H1 (cell line): ENCODE measurements at regions not wholly inside any gene's neighbourhood (a gene's known extent, or its start where the extent isn't known, plus 50 kb on each side); places are given as distances from the start of the nearest gene placed in this dataset.

ENCODE experiments used
- CTCF ChIA-PET: fragments of 300-600 bp; sonication (Branson Sonifier 250); formaldehyde crosslinking; loops from one replicate; lab custom pipeline; 2021; ENCODE audit not compliant: partially characterized antibody; lab: Charles Lee
- POLR2A ChIA-PET: fragments of 300-600 bp; sonication (Branson Sonifier 250); formaldehyde crosslinking; loops from one replicate; lab custom pipeline; 2021; ENCODE audit warnings: inconsistent platforms; ENCODE audit not compliant: partially characterized antibody; lab: Charles Lee
- DNase-seq, 2 experiments: peaks; one replicate each; pipeline versions ENCODE4 v3.0.0 to v3.0.0-alpha.2; 2010 to 2022; ENCODE audit warnings: low spot score in 2 of 2, low read depth in 1 of 2, mixed read lengths in 1 of 2
- FAIRE-seq: peaks from 2 replicates; lab custom pipeline; 2011; peaks lifted over from hg19 to GRCh38; lab: Jason Lieb, UNC
- H2AFZ ChIP-seq: 2 replicates; pipeline ENCODE4 v1.8.1; 2012; ENCODE audit warnings: low read length, inconsistent platforms
- H2AK5ac ChIP-seq: 2 replicates; pipeline ENCODE4 v1.6.1; 2013; ENCODE audit warnings: low read depth, low read length
- H2BK120ac ChIP-seq: replicated peaks from 2 replicates; pipeline ENCODE3; 2013; ENCODE audit warnings: low read depth, low read length, inconsistent platforms
- H2BK12ac ChIP-seq: 2 replicates; pipeline ENCODE4 v1.6.1; 2013; ENCODE audit warnings: low read depth, low read length
- H2BK15ac ChIP-seq: 2 replicates; pipeline ENCODE4 v1.6.1; 2013; ENCODE audit warnings: low read length
- H2BK20ac ChIP-seq: 2 replicates; pipeline ENCODE4 v1.6.1; 2013; ENCODE audit warnings: low read length
- H2BK5ac ChIP-seq: 2 replicates; pipeline ENCODE4 v1.6.1; 2013; ENCODE audit warnings: low read depth, low read length
- H3K14ac ChIP-seq: 2 replicates; pipeline ENCODE4 v1.6.1; 2013; ENCODE audit warnings: inconsistent platforms; ENCODE audit not compliant: insufficient read length
- H3K18ac ChIP-seq: 2 replicates; pipeline ENCODE4 v1.6.1; 2013; ENCODE audit warnings: low read length; ENCODE audit errors: extremely low read depth
- H3K23ac ChIP-seq: 2 replicates; pipeline ENCODE4 v1.6.1; 2013; ENCODE audit warnings: inconsistent platforms; ENCODE audit not compliant: insufficient read length
- H3K23me2 ChIP-seq: 2 replicates; pipeline ENCODE4 v1.6.1; 2013; ENCODE audit warnings: low read depth, low read length
- H3K27ac ChIP-seq: 2 replicates; pipeline ENCODE4 v1.6.1; 2011; ENCODE audit warnings: low read depth, low read length, inconsistent platforms
- H3K27me3 ChIP-seq, 4 experiments: replicated peaks in 1 of 4; 1 replicate in 1 of 4; 2 replicates in 3 of 4; pipeline versions ENCODE4 v1.6.1 to v1.8.1; 2011 to 2013; ENCODE audit warnings: low read length in 3 of 4, mild to moderate bottlenecking in 3 of 4, inconsistent platforms in 2 of 4, mixed read lengths in 2 of 4, moderate library complexity in 1 of 4; ENCODE audit not compliant: control insufficient read depth in 3 of 4, insufficient read depth in 3 of 4; ENCODE audit errors: extremely low read depth in 1 of 4
- H3K36me3 ChIP-seq, 4 experiments: 2 replicates each; pipeline versions ENCODE4 v1.6.1 to v1.8.1; 2011 to 2013; ENCODE audit warnings: mild to moderate bottlenecking in 4 of 4, low read length in 3 of 4, moderate library complexity in 2 of 4, control low read depth in 1 of 4, inconsistent platforms in 1 of 4; ENCODE audit not compliant: insufficient read depth in 4 of 4, control insufficient read depth in 2 of 4
- H3K4ac ChIP-seq: replicated peaks from 2 replicates; pipeline ENCODE3; 2013; ENCODE audit warnings: low read length, low read depth, mixed read lengths, inconsistent platforms; ENCODE audit not compliant: insufficient read length
- H3K4me1 ChIP-seq, 4 experiments: replicated peaks in 1 of 4; 1 replicate in 1 of 4; 2 replicates in 3 of 4; pipeline versions ENCODE4 v1.6.1 to v1.8.1; 2011 to 2013; ENCODE audit warnings: low read length in 3 of 4, inconsistent platforms in 2 of 4, mixed read lengths in 1 of 4; ENCODE audit not compliant: insufficient read depth in 4 of 4, control insufficient read depth in 3 of 4
- H3K4me2 ChIP-seq, 2 experiments: 2 replicates each; pipeline versions ENCODE4 v1.6.1 to v1.8.1; 2011 to 2013; ENCODE audit warnings: low read depth in 2 of 2, low read length in 2 of 2, control low read depth in 1 of 2, inconsistent platforms in 1 of 2, mild to moderate bottlenecking in 1 of 2; ENCODE audit not compliant: insufficient read depth in 1 of 2
- H3K4me3 ChIP-seq, 4 experiments: fragments of 200-600, 300-600 bp in 1 of 4; sonication (generic), shearing (Covaris generic), sonication (Bioruptor Twin) in 1 of 4; 2 replicates each; pipeline versions ENCODE4 v1.5.1 to v1.8.1; 2011 to 2016; ENCODE audit warnings: low read length in 4 of 4, low read depth in 3 of 4, control low read depth in 2 of 4, inconsistent platforms in 2 of 4, mild to moderate bottlenecking in 2 of 4, mixed read lengths in 1 of 4, moderate library complexity in 1 of 4; ENCODE audit not compliant: insufficient read depth in 2 of 4; ENCODE audit errors: extremely low read depth in 1 of 4
- H3K56ac ChIP-seq: replicated peaks from 2 replicates; pipeline ENCODE3; 2013; ENCODE audit warnings: low read depth, mild to moderate bottlenecking, mixed read lengths, low read length, inconsistent platforms; ENCODE audit not compliant: insufficient read length
- H3K79me1 ChIP-seq: 2 replicates; pipeline ENCODE4 v1.6.1; 2013; ENCODE audit warnings: low read depth, low read length, control low read depth
- H3K79me2 ChIP-seq, 2 experiments: 2 replicates each; pipeline versions ENCODE4 v1.6.1 to v1.8.1; 2012 to 2013; ENCODE audit warnings: low read length in 2 of 2, mild to moderate bottlenecking in 2 of 2, inconsistent platforms in 1 of 2; ENCODE audit not compliant: insufficient read depth in 2 of 2, control insufficient read depth in 1 of 2
- H3K9ac ChIP-seq, 4 experiments: replicated peaks in 1 of 4; 1 replicate in 1 of 4; 2 replicates in 3 of 4; pipeline versions ENCODE4 v1.6.1 to v1.8.1; 2011 to 2013; ENCODE audit warnings: low read depth in 3 of 4, low read length in 3 of 4, control low read depth in 2 of 4, mild to moderate bottlenecking in 2 of 4, moderate library complexity in 2 of 4, inconsistent platforms in 1 of 4; ENCODE audit errors: extremely low read depth in 1 of 4
- H3K9me3 ChIP-seq, 2 experiments: 2 replicates each; pipeline versions ENCODE4 v1.6.1 to v1.8.1; 2012 to 2013; ENCODE audit warnings: mild to moderate bottlenecking in 2 of 2, moderate library complexity in 2 of 2, control low read depth in 1 of 2, inconsistent platforms in 1 of 2, low read depth in 1 of 2, low read length in 1 of 2, mixed read lengths in 1 of 2; ENCODE audit not compliant: insufficient read depth in 2 of 2
- H4K20me1 ChIP-seq, 2 experiments: replicated peaks in 1 of 2; 2 replicates each; pipeline versions ENCODE3 to v1.8.1; 2011 to 2013; ENCODE audit warnings: inconsistent platforms in 2 of 2, low read length in 2 of 2, mild to moderate bottlenecking in 1 of 2; ENCODE audit not compliant: insufficient read depth in 2 of 2, control insufficient read depth in 1 of 2
- H4K5ac ChIP-seq: 2 replicates; pipeline ENCODE4 v1.6.1; 2013; ENCODE audit warnings: low read length, low read depth, mixed read lengths, inconsistent platforms; ENCODE audit not compliant: insufficient read length
- H4K8ac ChIP-seq: 2 replicates; pipeline ENCODE4 v1.8.0; 2013; ENCODE audit warnings: mild to moderate bottlenecking, moderate library complexity, low read length, inconsistent platforms; ENCODE audit not compliant: insufficient read depth; ENCODE audit errors: extremely low read depth
- H4K91ac ChIP-seq: replicated peaks from 2 replicates; pipeline ENCODE3; 2013; ENCODE audit warnings: low read length, mixed read lengths, inconsistent platforms; ENCODE audit not compliant: insufficient read length
- ASH2L ChIP-seq: fragments of 200-600, 300-600 bp; sonication (generic); IDR thresholded peaks from one replicate; pipeline ENCODE4 v1.7.1; 2017; ENCODE audit warnings: low read length
- CEBPB ChIP-seq: IDR thresholded peaks from 2 replicates; pipeline ENCODE4 v1.6.1; 2012; ENCODE audit warnings: low read depth, low read length
- CTCF ChIP-seq, 3 experiments: IDR thresholded peaks; 1 replicate in 2 of 3; 2 replicates in 1 of 3; pipeline versions ENCODE4 v1.5.1 to v1.6.1; 2011; ENCODE audit warnings: low read length in 3 of 3, mild to moderate bottlenecking in 3 of 3, inconsistent platforms in 2 of 3, low read depth in 1 of 3, moderate library complexity in 1 of 3; ENCODE audit not compliant: insufficient read depth in 1 of 3; ENCODE audit errors: control extremely low read depth in 1 of 3
- EP300 ChIP-seq, 2 experiments: IDR thresholded peaks; 1 replicate in 1 of 2; 2 replicates in 1 of 2; pipeline ENCODE4 v1.6.1; 2011 to 2012; ENCODE audit warnings: low read depth in 2 of 2, low read length in 2 of 2, mild to moderate bottlenecking in 2 of 2, borderline replicate concordance in 1 of 2, inconsistent platforms in 1 of 2, moderate library complexity in 1 of 2
- EZH2 ChIP-seq: fragments of 200-600 bp; sonication (generic); IDR thresholded peaks from 2 replicates; pipeline ENCODE4 v1.7.1; 2012; ENCODE audit warnings: low read depth, mild to moderate bottlenecking, moderate library complexity, low read length, inconsistent platforms; ENCODE audit not compliant: severe bottlenecking
- GABPA ChIP-seq: IDR thresholded peaks from 2 replicates; pipeline ENCODE4 v1.6.1; 2011; ENCODE audit warnings: mild to moderate bottlenecking, low read length, moderate library complexity, borderline replicate concordance; ENCODE audit not compliant: insufficient read depth
- KDM4A ChIP-seq: IDR thresholded peaks from one replicate; pipeline ENCODE4 v1.7.1; 2012; ENCODE audit warnings: low read depth, mild to moderate bottlenecking, moderate library complexity, low read length, inconsistent platforms; ENCODE audit not compliant: severe bottlenecking
- RXRA ChIP-seq: IDR thresholded peaks from 2 replicates; pipeline ENCODE4 v1.6.1; 2011; ENCODE audit warnings: low read depth, mild to moderate bottlenecking, low read length, moderate library complexity; ENCODE audit not compliant: insufficient read depth
- SUZ12 ChIP-seq: fragments of 200-600 bp; sonication (generic); IDR thresholded peaks from 2 replicates; pipeline ENCODE4 v1.6.1; 2012; ENCODE audit warnings: mild to moderate bottlenecking, inconsistent platforms, low read length, moderate library complexity, mixed read lengths
- USF2 ChIP-seq: IDR thresholded peaks from 2 replicates; pipeline ENCODE4 v1.6.1; 2011; ENCODE audit warnings: low read length, improper control_type of control experiment
- WGBS, 2 experiments: shearing (Covaris generic) in 1 of 2; methylation state at CpG; one replicate each; pipeline versions ENCODE4 v1.1.6 to v1.1.7; 2013 to 2015; ENCODE audit warnings: low lambda C conversion rate in 2 of 2, mixed read lengths in 2 of 2, inconsistent platforms in 1 of 2, low coverage in 1 of 2, missing lambda C conversion rate in 1 of 2; ENCODE audit not compliant: insufficient replicate concordance in 2 of 2, insufficient coverage in 1 of 2, insufficient read length in 1 of 2; ENCODE audit errors: extremely low coverage in 1 of 2, missing lambda C conversion rate in 1 of 2; 5-methylcytosine and 5-hydroxymethylcytosine counted together

- Histone ChIP-seq H4K5ac (no peak overlapping the region), H2BK20ac (no peak overlapping the region), H4K20me1 (no peaks in the 10 kb centered on the region), H4K8ac (no peak overlapping the region), H3K27ac (no peak overlapping the region), H3K23me2 (no peaks in the 10 kb centered on the region; the same call in 1 of the 2 replicates), H4K91ac (no peak overlapping the region), H3K79me2 (no peaks in the 10 kb centered on the region), H2BK120ac (no peak overlapping the region), H3K79me1 (no peaks in the 10 kb centered on the region), H3K18ac (no peak overlapping the region), H2AFZ (no peak overlapping the region), H3K4me1 (no peaks in the 10 kb centered on the region), H3K9ac (no peak overlapping the region), H3K4me3 (no peak overlapping the region), H3K4ac (no peak overlapping the region), H2BK5ac (no peak overlapping the region), H3K23ac (no peak overlapping the region), H3K4me2 (no peak overlapping the region), H3K9me3 (no peaks in the 10 kb centered on the region), H3K27me3 (no peaks in the 10 kb centered on the region), H3K36me3 (no peaks in the 10 kb centered on the region), H2BK12ac (no peak overlapping the region), H3K56ac (no peak overlapping the region), H2BK15ac (no peak overlapping the region), H3K14ac (no peak overlapping the region), H2AK5ac (no peak overlapping the region)
- CTCF ChIA-PET: interaction anchor here (1.3 kb wide), 1 partner anchor 75 kb away, joined by 4 read pairs; no protein-coding TSS in a partner anchor
- POLR2A ChIA-PET: no interaction called here
- FAIRE-seq: no peak
- DNase-seq: no peak
- WGBS, 2 experiments: 84% methylated on average over 4 of the region's 4 CpGs; no CpG with 5 or more reads in 1 of the 2 experiments
- TF ChIP-seq SUZ12 (no peak), KDM4A (no peak), CTCF (IDR thresholded peaks at IDR 0.05; ENCODE audit: control extremely low read depth in 1 of 3, insufficient read depth in 1 of 3, low read depth in 1 of 3, low read length in 3 of 3) (no peak), USF2 (no peak), ASH2L (no peak), EP300 (IDR thresholded peaks at IDR 0.05; ENCODE audit: borderline replicate concordance in 1 of 2, low read depth in 2 of 2, low read length in 2 of 2) (no peak), RXRA (no peak), CEBPB (no peak), GABPA (no peak), EZH2 (no peak)
Measured at GRCh38 chr14:65296876-65297275, 115.7 kb upstream of the FUT8 start.
